HL-60 (cell line): ENCODE measurements at regions not wholly inside any gene's neighbourhood (a gene's known extent, or its start where the extent isn't known, plus 50 kb on each side); places are given as distances from the start of the nearest gene placed in this dataset.

Source experiments
- DNase-seq, 2 experiments: peaks; one replicate each; pipeline ENCODE4 v3.0.0-alpha.2; 2010 to 2020; ENCODE audit warnings: low read depth in 1 of 2, low spot score in 1 of 2
- H3K27ac ChIP-seq: fragments of 250-450 bp; sonication (Bioruptor Pico); replicated peaks from 2 replicates; pipeline ENCODE4 v1.5.1; 2020; ENCODE audit warnings: mild to moderate bottlenecking, moderate library complexity
- H3K27me3 ChIP-seq: fragments of 250-450 bp; sonication (Bioruptor Pico); 2 replicates; pipeline ENCODE4 v1.5.1; 2021; ENCODE audit warnings: mild to moderate bottlenecking, moderate library complexity; ENCODE audit not compliant: insufficient read depth, poor library complexity, severe bottlenecking
- H3K4me3 ChIP-seq: replicated peaks from 2 replicates; pipeline ENCODE4 v1.5.1; 2011; ENCODE audit warnings: mild to moderate bottlenecking, control low read depth, low read length; ENCODE audit not compliant: insufficient read depth
- GABPA ChIP-seq: IDR thresholded peaks from 2 replicates; pipeline ENCODE4 v1.6.1; 2012; ENCODE audit warnings: low read depth
- POLR2AphosphoS5 ChIP-seq: IDR thresholded peaks from 2 replicates; pipeline ENCODE4 v1.6.1; 2012; ENCODE audit warnings: low read depth
- SPI1 ChIP-seq: IDR thresholded peaks from 2 replicates; pipeline ENCODE4 v1.6.1; 2012; ENCODE audit warnings: low read depth, mild to moderate bottlenecking, borderline replicate concordance
- TF ChIP-seq, protein P1 (sequence below): IDR thresholded peaks from one replicate; pipeline ENCODE4 v1.5.1; 2011; ENCODE audit warnings: low read length, control low read depth, inconsistent platforms; ENCODE audit not compliant: insufficient read depth
- TF ChIP-seq, protein P2 (sequence below): IDR thresholded peaks from 2 replicates; pipeline ENCODE4 v1.6.1; 2012; ENCODE audit warnings: low read depth; ENCODE audit not compliant: insufficient replicate concordance

DNA sequence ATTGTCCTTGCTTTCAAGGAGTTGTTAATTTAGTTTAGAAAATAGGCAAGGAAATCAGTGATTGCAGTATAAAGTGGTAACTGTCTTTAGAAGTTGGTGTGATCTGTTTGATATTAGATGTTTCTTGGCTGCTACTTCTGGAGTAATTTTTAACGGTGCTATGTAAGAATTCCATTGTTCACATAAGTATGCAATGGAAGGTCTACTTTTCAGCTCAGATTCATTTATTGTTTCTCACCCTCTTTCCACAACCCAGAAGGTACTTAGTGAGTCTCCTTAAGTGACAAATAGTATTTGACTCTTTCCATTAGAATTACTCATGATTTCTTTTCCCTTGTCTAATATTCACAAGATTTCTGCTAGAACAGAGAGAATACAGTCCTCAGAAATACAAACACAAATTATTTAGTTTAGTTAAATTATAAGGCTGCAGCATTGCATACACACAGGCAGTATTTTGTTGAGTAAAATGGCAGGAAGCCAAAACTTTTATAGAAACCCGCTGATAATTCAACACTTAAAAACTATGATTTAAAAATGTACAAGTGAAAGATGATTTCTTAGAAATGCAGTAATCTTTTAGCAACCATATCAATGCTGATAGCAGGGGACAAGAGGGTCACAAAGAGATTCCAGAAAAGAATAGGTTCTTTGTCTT lies 554.3 kb downstream of the CD109 start:
- TF ChIP-seq, protein P1, sequence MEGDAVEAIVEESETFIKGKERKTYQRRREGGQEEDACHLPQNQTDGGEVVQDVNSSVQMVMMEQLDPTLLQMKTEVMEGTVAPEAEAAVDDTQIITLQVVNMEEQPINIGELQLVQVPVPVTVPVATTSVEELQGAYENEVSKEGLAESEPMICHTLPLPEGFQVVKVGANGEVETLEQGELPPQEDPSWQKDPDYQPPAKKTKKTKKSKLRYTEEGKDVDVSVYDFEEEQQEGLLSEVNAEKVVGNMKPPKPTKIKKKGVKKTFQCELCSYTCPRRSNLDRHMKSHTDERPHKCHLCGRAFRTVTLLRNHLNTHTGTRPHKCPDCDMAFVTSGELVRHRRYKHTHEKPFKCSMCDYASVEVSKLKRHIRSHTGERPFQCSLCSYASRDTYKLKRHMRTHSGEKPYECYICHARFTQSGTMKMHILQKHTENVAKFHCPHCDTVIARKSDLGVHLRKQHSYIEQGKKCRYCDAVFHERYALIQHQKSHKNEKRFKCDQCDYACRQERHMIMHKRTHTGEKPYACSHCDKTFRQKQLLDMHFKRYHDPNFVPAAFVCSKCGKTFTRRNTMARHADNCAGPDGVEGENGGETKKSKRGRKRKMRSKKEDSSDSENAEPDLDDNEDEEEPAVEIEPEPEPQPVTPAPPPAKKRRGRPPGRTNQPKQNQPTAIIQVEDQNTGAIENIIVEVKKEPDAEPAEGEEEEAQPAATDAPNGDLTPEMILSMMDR: no peak
- no peak for TF ChIP-seq SPI1
- TF ChIP-seq, protein P2, sequence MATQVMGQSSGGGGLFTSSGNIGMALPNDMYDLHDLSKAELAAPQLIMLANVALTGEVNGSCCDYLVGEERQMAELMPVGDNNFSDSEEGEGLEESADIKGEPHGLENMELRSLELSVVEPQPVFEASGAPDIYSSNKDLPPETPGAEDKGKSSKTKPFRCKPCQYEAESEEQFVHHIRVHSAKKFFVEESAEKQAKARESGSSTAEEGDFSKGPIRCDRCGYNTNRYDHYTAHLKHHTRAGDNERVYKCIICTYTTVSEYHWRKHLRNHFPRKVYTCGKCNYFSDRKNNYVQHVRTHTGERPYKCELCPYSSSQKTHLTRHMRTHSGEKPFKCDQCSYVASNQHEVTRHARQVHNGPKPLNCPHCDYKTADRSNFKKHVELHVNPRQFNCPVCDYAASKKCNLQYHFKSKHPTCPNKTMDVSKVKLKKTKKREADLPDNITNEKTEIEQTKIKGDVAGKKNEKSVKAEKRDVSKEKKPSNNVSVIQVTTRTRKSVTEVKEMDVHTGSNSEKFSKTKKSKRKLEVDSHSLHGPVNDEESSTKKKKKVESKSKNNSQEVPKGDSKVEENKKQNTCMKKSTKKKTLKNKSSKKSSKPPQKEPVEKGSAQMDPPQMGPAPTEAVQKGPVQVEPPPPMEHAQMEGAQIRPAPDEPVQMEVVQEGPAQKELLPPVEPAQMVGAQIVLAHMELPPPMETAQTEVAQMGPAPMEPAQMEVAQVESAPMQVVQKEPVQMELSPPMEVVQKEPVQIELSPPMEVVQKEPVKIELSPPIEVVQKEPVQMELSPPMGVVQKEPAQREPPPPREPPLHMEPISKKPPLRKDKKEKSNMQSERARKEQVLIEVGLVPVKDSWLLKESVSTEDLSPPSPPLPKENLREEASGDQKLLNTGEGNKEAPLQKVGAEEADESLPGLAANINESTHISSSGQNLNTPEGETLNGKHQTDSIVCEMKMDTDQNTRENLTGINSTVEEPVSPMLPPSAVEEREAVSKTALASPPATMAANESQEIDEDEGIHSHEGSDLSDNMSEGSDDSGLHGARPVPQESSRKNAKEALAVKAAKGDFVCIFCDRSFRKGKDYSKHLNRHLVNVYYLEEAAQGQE: no peak
- TF ChIP-seq GABPA: no peak
- no peak for TF ChIP-seq POLR2AphosphoS5
- no peak overlapping the region for H3K4me3 ChIP-seq
- H3K27ac ChIP-seq: no peak overlapping the region
- no peaks in the 10 kb centered on the region for H3K27me3 ChIP-seq
- no peak for DNase-seq

DNA sequence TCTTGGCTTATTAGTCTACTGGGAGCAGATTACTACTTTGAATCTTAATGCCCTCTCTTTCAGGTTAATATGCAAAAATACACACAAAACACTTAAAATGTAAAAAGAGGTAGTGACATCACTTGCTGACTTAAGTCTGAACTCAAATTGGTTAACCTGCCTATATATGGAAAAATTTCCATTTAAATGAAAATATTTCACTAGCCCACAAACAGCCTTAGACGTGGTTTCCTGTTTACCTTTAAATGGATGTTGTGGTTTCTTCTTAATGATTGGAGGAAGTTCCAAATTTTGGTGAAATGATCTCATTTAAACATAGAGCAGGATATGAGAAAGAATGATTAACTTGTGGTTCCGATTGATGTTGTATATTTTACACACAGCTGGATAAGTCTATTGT lies 553.7 kb downstream of the CD109 start:
- no peak overlapping the region for H3K4me3 ChIP-seq
- TF ChIP-seq, protein P1: no peak
- TF ChIP-seq POLR2AphosphoS5 (no peak), GABPA (no peak), SPI1 (no peak)
- TF ChIP-seq, protein P2: no peak
- no peak for DNase-seq

GRCh38 chr6:74248966-74249365 lies 553.0 kb downstream of the CD109 start:
- no peak overlapping the region for H3K4me3 ChIP-seq
- H3K27ac ChIP-seq: no peak overlapping the region
- no peak for DNase-seq
- no peaks in the 10 kb centered on the region for H3K27me3 ChIP-seq
- TF ChIP-seq SPI1: no peak
- TF ChIP-seq GABPA: no peak

More for the DNA sequence above, 553.7 kb downstream of the CD109 start:
- H3K27me3 ChIP-seq: no peaks in the 10 kb centered on the region
- no peak overlapping the region for H3K27ac ChIP-seq

DNA sequence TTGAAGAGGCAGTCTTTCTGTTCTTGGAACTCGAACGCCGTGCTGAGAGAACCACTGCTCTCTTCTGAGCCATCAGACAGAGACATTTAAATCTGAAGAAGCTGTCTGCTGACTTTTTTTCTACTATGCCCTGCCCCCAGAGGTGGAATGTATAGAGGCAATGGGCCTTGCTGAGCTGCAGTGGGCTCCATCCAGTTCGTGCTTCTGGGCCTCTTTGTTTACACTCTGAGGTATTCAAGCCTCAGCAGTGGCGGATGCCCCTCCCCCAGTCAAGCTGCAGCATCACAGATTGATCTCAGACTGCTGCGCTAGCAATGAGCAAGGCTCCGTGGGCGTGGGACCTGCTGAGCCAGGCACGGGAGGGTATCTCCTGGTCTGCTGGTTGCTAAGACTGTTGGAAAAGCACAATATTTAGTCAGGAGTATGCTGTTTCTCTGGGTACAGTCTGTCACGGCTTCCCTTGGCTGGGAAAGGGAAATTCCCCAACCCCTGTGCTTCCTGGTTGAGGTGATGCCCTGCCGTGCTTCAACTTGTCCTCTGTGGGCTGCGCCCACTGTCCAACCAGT lies 526.8 kb downstream of the CD109 start:
- no peak for DNase-seq
- TF ChIP-seq GABPA: no peak
- no peak for TF ChIP-seq SPI1
- TF ChIP-seq, protein P1: no peak
- TF ChIP-seq POLR2AphosphoS5: no peak
- TF ChIP-seq, protein P2: no peak
- no peak overlapping the region for H3K27ac ChIP-seq
- H3K27me3 ChIP-seq: no peaks in the 10 kb centered on the region
- no peak overlapping the region for H3K4me3 ChIP-seq
